IPS-NIHi11 (cell line): ENCODE measurements at regions not wholly inside any gene's neighbourhood (a gene's known extent, or its start where the extent isn't known, plus 50 kb on each side); places are given as distances from the start of the nearest gene placed in this dataset.
"Not testable (repeated sequence)": the region's sequence is repeated elsewhere in the genome, so short reads cannot be mapped to it uniquely, and the experiment has no call there.

Experiments
- DNase-seq: peaks from one replicate; pipeline ENCODE4 v3.0.0; 2012; ENCODE audit warnings: mixed read lengths, low spot score

DNA sequence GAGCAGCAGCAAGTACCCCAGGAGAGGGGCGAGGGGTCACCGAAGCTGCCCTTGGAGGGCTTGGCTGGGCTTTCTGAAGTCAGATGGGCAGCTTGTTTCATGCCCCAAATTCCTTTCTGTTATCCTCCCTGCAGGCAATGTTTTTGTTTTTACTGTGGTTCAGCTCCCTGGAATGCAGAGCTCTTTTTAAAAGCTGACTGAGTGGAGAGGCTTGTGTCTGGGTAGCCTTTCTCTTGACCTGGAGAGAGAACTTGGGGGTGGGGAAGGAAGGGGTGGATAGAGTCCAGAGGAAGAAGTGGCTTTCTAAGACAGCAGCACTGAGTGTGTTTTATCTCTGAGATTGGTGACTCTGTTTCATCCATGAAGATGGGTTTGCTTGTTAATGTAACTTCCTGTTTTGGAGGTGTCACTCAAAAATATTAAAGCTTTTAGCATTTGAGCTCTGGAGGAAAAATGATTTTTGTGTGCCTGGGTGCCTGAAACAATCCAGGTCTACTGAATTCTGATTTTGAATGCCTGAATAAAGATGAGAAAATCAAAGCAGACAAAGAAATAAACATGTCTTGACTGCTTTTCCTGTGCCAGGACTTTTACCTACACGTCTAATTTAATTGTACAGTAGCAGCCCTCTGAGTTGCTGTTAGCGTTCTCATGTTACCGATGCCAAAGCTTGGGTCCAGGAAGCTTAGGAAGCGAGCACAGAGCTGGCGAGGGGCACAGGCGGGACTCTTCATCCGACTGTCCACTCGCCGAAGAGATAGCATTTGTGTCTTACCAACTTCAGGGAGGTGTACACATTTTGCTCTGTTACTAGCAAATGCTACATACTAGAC lies 78.2 kb upstream of the EEF1E1 start:
- peak; percentile 72 for DNase-seq

DNA sequence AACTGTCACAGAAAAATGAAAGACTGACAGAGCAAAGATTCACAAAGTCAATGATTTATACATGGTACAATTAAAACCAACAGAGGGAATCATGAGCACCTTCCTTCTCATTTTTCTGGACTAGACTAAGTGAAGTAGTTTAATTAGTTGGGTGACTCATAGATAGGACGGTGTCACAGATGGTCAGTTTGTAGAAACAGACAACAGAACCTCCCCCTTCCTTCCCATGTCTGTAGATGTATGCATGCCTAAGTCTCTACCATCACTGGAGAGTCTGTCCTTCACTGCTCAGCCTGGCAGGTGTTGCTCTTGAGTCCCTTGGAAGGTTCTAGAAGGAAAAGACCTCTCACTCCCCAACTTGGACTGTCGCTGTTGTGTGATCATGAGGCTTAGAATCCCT lies 75.4 kb upstream of the EEF1E1 start:
- no peak for DNase-seq

DNA sequence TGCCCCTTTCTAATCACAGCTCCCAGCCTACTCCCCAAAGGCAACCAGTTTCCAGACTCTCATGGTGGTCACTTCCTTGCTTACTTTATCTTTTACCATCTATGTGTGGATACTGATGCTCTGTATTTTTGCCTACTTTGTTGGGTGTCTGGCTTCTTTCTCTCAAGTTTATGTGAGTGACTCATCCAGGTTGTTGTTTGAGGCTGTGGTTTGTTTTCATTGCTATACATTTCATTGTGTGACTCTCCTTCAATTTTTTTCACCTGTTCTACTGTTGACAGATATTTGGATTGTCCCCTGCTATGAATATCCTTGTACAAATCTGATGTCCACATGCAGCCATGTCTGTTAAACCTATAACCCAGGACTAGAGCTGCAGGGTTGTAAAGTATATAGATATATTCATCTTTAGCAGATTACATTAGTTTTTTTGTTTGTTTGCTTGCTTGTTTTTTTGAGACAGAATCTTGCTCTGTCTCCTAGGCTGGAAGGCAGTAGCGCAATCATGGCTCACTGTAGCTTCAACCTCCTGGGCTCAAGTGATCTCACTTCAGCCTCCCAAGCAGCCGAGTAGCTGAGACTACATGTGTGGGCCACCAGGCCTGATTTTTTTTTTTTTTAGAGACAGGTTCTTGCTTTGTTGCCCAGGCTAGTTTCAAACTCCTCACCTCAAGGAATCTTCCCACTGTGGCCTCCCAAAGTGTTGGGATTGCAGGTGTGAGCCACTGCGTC lies 72.9 kb upstream of the EEF1E1 start:
- no peak for DNase-seq

DNA sequence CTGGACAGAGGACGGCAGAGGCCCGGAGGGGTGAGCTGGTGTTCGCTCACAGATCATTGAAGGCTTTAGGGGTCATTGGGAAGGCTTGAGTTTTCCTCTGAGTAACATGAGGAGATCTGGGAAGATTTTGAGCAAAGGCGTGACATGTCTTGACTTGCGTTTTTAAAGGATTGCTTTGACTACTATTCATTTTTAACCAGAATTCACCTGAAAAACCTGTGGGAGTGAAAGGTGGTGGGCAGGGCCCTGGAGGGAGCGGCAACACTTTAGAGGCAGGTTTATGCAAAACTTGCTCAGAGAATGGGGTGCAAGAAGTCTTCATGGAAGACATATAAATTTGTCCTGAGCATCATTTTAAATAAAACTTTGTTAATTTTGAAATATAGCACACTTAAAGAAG lies 72.2 kb upstream of the EEF1E1 start:
- DNase-seq = no peak

DNA sequence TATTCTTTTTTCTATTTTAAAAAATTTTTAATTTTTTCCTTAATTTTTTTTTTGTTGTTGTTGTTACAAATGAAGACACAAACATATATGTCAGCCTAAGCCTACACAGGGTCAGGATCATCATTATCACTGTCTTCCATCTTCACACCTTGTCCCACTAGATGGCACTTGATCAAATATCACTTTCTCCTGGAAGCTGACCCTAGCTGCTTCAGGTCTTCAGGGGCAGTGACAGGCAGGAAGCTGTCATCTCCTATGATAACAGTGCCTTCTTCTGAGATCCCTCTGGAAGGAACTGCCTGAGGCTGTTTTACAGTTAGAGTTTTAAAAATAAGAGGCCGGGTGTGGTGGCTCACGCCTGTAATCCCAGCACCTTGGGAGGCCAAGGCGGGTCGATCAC lies 70.2 kb upstream of the EEF1E1 start:
- no peak for DNase-seq

DNA sequence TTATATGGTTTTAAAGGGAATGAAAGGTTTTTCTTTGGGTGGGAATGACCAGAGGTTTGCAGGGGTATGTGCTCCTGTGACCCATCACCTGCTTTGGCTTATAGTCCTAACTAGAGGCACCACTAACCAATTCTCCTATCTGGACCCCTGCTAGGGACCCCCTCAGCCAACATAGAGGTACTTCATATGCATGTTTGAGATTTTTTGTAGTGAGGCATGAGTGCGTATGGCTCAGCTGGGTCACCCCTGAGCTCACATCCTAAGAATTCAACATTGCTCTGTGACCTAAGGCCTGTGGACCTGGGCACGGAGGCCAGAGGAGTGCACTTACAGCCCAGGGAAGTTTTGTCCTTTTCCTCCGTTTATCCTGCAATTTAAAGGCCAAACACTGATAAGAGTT lies 68.4 kb upstream of the EEF1E1 start:
- no peak for DNase-seq

DNA sequence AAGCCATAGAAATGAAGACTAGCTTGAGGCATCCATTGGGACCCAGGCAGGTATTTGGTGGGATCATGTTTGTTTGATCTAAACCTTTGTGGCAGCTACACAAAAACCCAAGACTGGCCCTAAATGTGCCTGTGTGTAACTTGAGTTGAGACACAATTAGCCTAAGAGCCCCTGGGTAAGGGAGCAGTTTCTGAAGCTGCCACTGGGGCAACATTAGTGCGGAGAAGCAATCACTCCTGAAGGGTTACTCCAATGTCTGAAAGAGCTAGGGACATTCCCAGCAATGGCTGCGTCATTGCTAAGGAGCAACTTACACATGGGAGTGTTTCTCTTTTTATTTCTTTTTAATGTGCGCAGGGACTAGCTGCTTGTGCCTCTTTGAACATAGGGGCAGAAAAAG lies 67.9 kb upstream of the EEF1E1 start:
- DNase-seq = peak; percentile 56

DNA sequence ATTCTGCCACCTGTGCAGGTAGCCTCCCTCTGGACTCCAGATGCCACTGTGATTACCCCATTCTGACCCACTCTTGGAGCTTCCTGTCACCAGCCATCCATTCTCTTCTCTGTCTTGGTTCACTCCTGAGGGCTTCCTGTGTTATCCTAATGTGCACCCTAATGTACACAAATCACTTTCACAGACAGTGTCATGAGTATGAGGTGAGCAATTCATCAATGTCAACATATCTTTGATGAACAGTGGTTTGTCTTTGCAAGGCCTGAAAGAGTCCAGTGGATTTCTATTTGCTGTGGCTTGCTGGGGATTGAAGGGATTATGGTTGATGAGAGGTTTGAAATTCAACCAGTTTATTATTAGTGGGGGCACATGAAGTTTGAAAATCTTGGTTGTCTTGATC lies 63.8 kb upstream of the EEF1E1 start:
- DNase-seq = no peak

DNA sequence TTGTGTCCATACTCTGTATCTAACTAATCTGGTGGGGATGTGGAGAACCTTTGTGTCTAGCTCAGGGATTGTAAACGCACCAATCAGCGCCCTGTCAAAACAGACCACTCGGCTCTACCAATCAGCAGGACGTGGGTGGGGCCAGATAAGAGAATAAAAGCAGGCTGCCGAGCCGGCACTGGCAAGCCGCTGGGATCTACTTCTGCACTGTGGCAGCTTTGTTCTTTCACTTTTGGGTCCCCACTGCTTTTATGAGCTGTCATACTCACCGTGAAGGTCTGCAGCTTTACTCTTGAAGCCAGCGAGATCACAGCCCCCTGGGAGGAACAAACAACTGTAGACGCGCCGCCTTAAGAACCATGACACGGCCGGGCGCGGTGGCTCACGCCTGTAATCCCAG lies 62.7 kb upstream of the EEF1E1 start:
- DNase-seq = not testable (repeated sequence)

DNA sequence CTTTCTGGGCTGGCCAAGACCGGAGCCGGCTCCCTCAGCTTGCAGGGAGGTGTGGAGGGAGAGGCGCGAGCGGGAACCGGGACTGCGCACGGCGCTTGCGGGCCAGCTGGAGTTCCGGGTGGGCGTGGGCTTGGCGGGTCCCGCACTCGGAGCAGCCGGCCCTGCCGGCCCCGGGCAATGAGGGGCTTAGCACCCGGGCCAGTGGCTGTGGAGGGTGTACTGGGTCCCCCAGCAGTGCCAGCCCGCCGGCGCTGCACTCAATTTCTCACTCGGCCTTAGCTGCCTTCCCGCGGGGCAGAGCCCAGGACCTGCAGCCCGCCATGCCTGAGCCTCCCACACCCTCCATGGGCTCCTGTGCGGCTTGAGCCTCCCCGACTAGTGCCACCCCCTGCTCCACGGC lies 61.9 kb upstream of the EEF1E1 start:
- DNase-seq = not testable (repeated sequence)

DNA sequence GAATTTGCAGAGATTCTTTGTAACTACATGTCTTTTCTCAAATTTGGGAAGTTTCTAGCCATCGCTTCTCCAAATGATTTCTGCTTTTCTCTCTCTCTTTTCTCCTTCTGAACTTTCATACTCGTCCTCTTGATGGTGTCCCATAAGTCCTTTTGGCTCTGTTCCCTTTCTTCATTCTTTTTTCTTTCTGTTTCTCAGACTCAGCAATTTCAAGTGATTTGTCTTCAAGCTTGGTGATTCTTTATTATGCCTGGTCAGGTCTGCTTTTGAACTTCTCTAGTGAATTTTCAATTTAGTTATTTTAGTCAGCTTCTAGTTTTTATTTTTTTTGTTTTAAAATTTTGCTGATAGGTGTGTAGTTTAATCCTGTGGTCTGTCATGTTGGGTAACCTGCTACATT lies 57.6 kb upstream of the EEF1E1 start:
- DNase-seq = no peak

DNA sequence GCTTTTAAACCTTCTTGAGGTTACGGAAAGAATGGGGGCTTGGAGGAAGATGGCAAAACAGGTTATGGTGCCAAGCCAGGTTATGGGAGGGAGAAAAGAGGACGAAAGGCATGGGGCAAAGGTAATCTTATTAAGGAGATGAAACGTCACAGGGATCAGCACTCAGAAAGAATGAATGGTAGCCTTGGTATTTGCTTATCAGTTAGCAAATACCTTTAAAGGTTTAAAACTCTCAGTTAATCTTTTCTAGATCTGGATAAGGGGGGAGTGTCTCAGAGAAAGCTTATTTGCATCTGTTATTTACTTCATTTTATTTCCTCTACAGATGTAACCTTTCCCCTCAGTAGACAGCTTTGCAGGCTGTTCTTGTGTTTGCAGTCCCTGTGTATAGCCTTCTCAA lies 55.5 kb upstream of the EEF1E1 start:
- no peak for DNase-seq

DNA sequence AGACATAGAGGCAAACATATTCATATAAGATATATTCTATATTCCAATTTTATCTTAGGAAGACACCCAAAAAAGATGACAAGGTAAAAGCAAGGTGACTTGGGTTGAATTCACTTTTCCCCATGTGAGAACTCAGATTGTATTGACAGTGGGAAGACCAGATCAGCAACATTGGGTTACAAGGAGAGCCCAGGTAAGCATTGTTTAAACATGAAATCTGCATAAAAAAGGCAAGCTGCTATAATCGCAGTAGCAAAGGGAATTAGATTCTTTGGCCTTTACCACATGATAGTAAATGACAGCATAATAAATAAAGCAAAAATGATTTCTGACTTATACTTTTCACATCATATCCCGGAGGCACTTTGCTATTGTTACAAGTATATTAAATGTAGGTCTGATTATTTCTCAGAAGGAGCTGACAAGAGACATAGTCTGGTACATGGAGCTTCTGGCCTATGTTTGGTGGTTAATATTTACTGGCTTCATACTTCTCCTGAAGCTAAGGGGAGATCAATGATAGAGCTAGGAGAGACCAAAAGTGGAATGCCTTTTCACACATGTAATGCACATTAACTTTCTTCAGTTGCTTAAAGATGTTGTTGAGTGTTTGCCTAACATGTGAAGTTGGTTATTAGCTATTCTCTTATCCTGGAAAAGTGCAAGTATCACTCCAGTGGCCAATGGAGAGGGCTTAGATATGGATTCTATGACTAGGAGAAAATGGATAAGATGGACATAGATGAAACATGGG lies 53.1 kb upstream of the EEF1E1 start:
- no peak for DNase-seq
